Activated naive CD4-positive, alpha-beta T cell treated with anti-CD3 and anti-CD28 coated beads, Interleukin-2, amount 10 ng/mL, durations not matched to agents 7 days and 5 days (primary cell): ENCODE measurements at regions not wholly inside any gene's neighbourhood (a gene's known extent, or its start where the extent isn't known, plus 50 kb on each side); places are given as distances from the start of the nearest gene placed in this dataset.
A peak's percentile ranks its signal among the peaks of the same experiment; 100 is the strongest.
"Not testable (repeated sequence)": the region's sequence is repeated elsewhere in the genome, so short reads cannot be mapped to it uniquely, and the experiment has no call there.

Source experiments
- CTCF ChIA-PET: fragments of 350-600 bp; sonication (Branson Sonifier 250); formaldehyde crosslinking; loops from one replicate; lab custom pipeline; 2021; ENCODE audit warnings: antibody characterized with exemption; lab: Charles Lee
- DNase-seq: peaks from one replicate; pipeline ENCODE4 v3.0.0-alpha.2; 2020
- H3K27ac Mint-ChIP-seq: one replicate; pipeline ENCODE4 v1.8.0; 2021; ENCODE audit warnings: mild to moderate bottlenecking, moderate library complexity, mixed read lengths
- H3K27me3 Mint-ChIP-seq: one replicate; pipeline ENCODE4 v1.8.0; 2021; ENCODE audit warnings: mild to moderate bottlenecking, mixed read lengths
- H3K36me3 Mint-ChIP-seq: one replicate; pipeline ENCODE4 v1.8.0; 2021; ENCODE audit warnings: mixed read lengths
- H3K4me1 Mint-ChIP-seq: one replicate; pipeline ENCODE4 v1.8.0; 2021; ENCODE audit warnings: mixed read lengths
- H3K4me3 Mint-ChIP-seq: one replicate; pipeline ENCODE4 v1.8.0; 2021; ENCODE audit warnings: mild to moderate bottlenecking, moderate library complexity, mixed read lengths
- H3K9me3 Mint-ChIP-seq: one replicate; pipeline ENCODE4 v1.8.0; 2021; ENCODE audit warnings: mixed read lengths

DNA sequence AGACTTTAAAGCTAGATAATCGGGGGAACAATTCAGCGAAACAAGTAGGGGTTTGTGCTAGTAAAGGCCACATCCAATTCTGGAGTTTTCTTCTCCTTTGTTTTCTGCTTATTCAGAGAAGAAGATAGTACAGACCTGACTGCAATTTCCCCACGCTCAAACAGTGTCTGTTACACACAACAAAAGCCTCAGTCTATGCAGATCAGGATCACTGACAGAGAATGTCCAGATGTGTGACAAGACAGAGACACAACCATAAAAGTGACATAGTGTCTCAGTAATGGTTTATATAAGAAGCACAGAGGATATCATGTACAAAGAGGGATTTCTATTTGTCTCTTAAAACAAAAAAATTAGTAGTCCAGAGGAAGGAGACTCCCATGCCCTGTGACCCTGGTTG, 70.7 kb upstream of the GTF3A start:
- Mint-ChIP-seq H3K4me3 (no peak overlapping the region), H3K27me3 (peaks cover 18% of the 10 kb centered on the region), H3K4me1 (peaks cover 7% of the 10 kb centered on the region), H3K9me3 (peaks cover 2% of the 10 kb centered on the region), H3K36me3 (no peaks in the 10 kb centered on the region), H3K27ac (no peak overlapping the region)
- CTCF ChIA-PET: interaction anchor here (1.7 to 1.9 kb wide), 2 partner anchors 8 to 368 kb away, joined by 8 to 10 read pairs; no protein-coding TSS in a partner anchor
- no peak for DNase-seq

DNA sequence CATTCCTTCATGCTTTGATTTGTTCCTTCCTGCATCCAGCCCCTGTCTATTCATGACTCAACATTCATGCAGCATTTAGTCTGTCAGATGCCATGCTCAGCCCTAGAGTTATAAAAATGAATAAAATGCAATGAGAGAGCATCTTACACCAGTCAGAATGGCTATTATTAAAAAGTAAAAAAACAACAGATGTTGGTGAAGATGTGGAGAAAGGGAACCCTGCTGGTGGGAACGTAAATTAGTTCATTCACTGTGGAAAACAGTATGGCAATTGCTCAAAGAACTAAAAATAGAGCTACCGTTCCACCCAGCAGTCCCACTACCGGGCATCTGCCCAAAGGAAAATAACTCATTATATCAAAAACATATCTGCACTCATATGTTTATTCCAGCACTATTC, 70.0 kb upstream of the GTF3A start:
- Mint-ChIP-seq H3K4me3 (no peak overlapping the region), H3K4me1 (peaks cover 7% of the 10 kb centered on the region), H3K27ac (no peak overlapping the region), H3K9me3 (peaks cover 2% of the 10 kb centered on the region), H3K36me3 (no peaks in the 10 kb centered on the region), H3K27me3 (peaks cover 24% of the 10 kb centered on the region)
- DNase-seq: no peak
- CTCF ChIA-PET: interaction anchor here (1.7 kb wide), 1 partner anchor 369 kb away, joined by 8 read pairs; no protein-coding TSS in a partner anchor

- Mint-ChIP-seq H3K4me3 (no peak overlapping the region), H3K36me3 (no peaks in the 10 kb centered on the region), H3K4me1 (peaks cover 7% of the 10 kb centered on the region), H3K27ac (no peak overlapping the region), H3K9me3 (no peaks in the 10 kb centered on the region), H3K27me3 (peaks cover 25% of the 10 kb centered on the region)
- DNase-seq: no peak
- CTCF ChIA-PET: interaction anchor here (9.3 kb wide), 1 partner anchor 369 kb away, joined by 136 read pairs; no protein-coding TSS in a partner anchor
Observed at GRCh38 chr13:27355894-27356293, 68.5 kb upstream of the GTF3A start.

GRCh38 chr13:27358420-27358819, 66.0 kb upstream of the GTF3A start:
- Mint-ChIP-seq H3K27ac (no peak overlapping the region), H3K9me3 (no peaks in the 10 kb centered on the region), H3K4me3 (no peak overlapping the region), H3K4me1 (peaks cover 8% of the 10 kb centered on the region), H3K27me3 (peaks cover 45% of the 10 kb centered on the region), H3K36me3 (no peaks in the 10 kb centered on the region)
- CTCF ChIA-PET: interaction anchor here (0.6 to 9.3 kb wide), 10 partner anchors 13 to 595 kb away, joined by 3 to 136 read pairs (median 4); no protein-coding TSS in a partner anchor
- DNase-seq: no peak

- no peak overlapping the region for H3K27ac Mint-ChIP-seq
- peaks cover 49% of the 10 kb centered on the region for H3K27me3 Mint-ChIP-seq
- peaks cover 7% of the 10 kb centered on the region for H3K4me1 Mint-ChIP-seq
- DNase-seq: peak; percentile 78
- no peaks in the 10 kb centered on the region for H3K36me3 Mint-ChIP-seq
- no peaks in the 10 kb centered on the region for H3K9me3 Mint-ChIP-seq
- no peak overlapping the region for H3K4me3 Mint-ChIP-seq
- CTCF ChIA-PET: interaction anchor here (0.7 to 9.3 kb wide), 12 partner anchors 13 to 468 kb away, joined by 3 to 136 read pairs (median 4); no protein-coding TSS in a partner anchor
Observed at GRCh38 chr13:27359199-27359821, 65.1 kb upstream of the GTF3A start.

DNA sequence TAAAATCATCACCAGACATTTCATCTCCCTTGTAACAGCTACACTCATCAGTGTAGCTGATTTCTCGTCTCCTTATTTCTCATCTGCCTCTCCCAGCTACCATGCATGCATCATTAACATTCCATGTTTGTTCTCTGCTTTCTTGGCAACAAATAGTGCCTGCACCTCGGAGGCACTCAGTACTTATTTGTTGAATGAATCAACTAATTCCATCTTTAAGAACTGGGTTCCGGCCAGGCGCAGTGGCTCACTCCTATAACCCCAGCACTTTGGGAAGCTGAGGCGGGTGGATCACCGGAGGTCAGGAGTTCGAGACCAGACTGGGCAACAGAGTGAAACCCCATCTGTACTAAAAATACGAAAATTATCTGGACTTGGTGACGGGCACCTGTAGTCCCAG, 63.9 kb upstream of the GTF3A start:
- Mint-ChIP-seq H3K36me3 (no peaks in the 10 kb centered on the region), H3K27me3 (peaks cover 54% of the 10 kb centered on the region), H3K27ac (no peak overlapping the region), H3K4me3 (no peak overlapping the region), H3K9me3 (no peaks in the 10 kb centered on the region), H3K4me1 (peaks cover 7% of the 10 kb centered on the region)
- no peak for DNase-seq
- CTCF ChIA-PET: interaction anchor here (0.7 to 9.3 kb wide), 10 partner anchors 8 to 466 kb away, joined by 3 to 136 read pairs (median 6); no protein-coding TSS in a partner anchor

DNA sequence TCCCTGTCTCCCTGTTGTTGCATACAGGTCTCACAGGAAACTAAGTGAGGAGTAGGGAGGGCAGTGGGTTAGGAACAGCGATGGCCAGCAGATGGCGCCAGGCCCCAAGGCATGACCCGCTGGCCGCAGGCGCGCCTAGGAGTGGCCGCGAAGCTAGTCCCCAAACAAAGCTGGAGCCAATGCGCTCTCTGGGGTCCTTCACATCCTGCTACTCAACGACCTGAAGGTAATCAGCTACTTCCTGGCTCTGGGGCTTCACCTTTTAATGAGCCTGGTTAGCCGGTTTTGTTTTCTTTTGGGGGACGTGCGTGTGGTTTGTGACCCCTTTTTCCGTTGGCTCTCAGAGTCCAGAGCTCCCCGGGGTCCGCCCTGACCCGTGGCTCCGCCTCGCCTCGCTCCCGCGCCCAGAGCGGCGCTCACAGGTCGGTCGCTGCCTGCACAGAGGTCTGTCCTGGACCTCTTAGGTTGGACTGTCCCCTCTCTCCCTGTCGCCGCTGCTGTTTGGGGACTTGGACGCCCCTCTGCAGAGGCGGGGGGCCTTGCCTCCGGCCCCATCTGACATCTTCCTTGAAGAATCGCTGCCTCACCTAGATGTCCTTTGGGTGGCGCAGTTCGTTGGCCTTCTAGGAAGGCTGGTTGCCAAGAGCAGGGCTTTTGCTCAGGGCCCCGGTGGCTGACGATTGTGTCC, 62.2 kb upstream of the GTF3A start:
- H3K36me3 Mint-ChIP-seq: no peaks in the 10 kb centered on the region
- CTCF ChIA-PET: interaction anchor here (0.6 to 9.3 kb wide), 33 partner anchors 9 to 623 kb away, joined by 3 to 136 read pairs (median 4); partner anchors contain the start of gene RASL11A
- H3K4me3 Mint-ChIP-seq: no peak overlapping the region
- peaks cover 11% of the 10 kb centered on the region for H3K4me1 Mint-ChIP-seq
- peaks cover 59% of the 10 kb centered on the region for H3K27me3 Mint-ChIP-seq
- peak; percentile 85 for DNase-seq
- H3K27ac Mint-ChIP-seq: no peak overlapping the region
- no peaks in the 10 kb centered on the region for H3K9me3 Mint-ChIP-seq

GRCh38 chr13:27363637-27364036, 60.8 kb upstream of the GTF3A start:
- DNase-seq, H3K9me3 Mint-ChIP-seq, H3K27ac Mint-ChIP-seq, H3K36me3 Mint-ChIP-seq, H3K4me3 Mint-ChIP-seq: not testable (repeated sequence)
- CTCF ChIA-PET: interaction anchor here (0.6 to 9.3 kb wide), 4 partner anchors 15 to 463 kb away, joined by 5 to 136 read pairs (median 59); no protein-coding TSS in a partner anchor
- Mint-ChIP-seq H3K4me1 (peaks cover 11% of the 10 kb centered on the region), H3K27me3 (peaks cover 69% of the 10 kb centered on the region)

GRCh38 chr13:27367570-27367969, 56.8 kb upstream of the GTF3A start:
- Mint-ChIP-seq H3K9me3 (no peaks in the 10 kb centered on the region), H3K4me3 (no peak overlapping the region), H3K27ac (no peak overlapping the region), H3K27me3 (peaks cover 53% of the 10 kb centered on the region), H3K36me3 (no peaks in the 10 kb centered on the region), H3K4me1 (peaks cover 8% of the 10 kb centered on the region)
- CTCF ChIA-PET: interaction anchor here (0.5 to 7.7 kb wide), 4 partner anchors 10 to 616 kb away, joined by 3 to 100 read pairs (median 4); no protein-coding TSS in a partner anchor
- DNase-seq: no peak

DNA sequence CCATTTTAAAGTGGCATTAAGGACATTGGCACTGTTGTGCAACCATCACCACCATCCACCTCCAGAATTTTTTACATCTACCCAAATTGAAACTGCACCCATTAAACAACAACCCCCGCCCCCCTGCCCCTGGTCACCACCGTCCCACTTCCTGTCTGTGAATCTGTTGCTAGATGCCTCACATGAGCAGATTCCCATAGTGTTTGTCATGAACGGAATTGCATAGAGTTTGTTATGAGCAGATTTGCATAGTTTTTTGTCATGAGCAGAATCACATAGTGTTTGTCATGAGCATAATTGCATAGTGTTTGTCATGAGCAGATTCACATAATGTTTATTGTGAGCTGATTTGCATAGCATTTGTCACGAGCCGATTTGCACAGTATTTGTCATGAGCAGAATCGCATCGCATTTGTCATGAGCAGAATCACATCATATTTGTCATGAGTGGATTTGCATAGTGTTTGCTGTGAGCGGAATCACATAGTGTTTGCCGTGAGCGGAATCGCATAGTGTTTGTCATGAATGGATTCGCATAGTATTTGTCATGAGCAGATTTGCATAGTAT, 54.0 kb upstream of the GTF3A start:
- Mint-ChIP-seq H3K4me3 (no peak overlapping the region), H3K27me3 (peaks cover 53% of the 10 kb centered on the region), H3K36me3 (no peaks in the 10 kb centered on the region), H3K4me1 (peaks cover 11% of the 10 kb centered on the region), H3K9me3 (no peaks in the 10 kb centered on the region), H3K27ac (no peak overlapping the region)
- CTCF ChIA-PET: no interaction called here
- DNase-seq: no peak

DNA sequence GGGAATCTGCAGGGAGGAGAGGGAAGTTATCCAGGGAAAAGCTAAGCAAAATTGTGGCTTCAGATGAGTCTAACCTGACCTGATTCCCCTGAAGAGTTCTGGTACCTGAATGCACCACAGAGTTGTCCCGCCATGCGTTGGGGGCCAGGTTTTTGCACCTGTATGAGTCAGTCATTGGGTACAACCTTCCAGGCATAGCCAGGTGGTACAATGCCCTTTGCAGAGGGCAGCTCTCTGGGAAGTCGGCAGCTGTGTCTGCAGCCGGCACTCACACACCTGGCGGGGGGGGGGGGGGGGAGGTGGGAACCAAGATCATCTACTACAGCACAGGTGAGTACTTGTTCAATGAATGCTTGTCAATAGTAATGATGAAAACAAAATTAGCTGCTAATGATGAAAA, 52.5 kb upstream of the GTF3A start:
- Mint-ChIP-seq H3K4me1 (peaks cover 7% of the 10 kb centered on the region), H3K27me3 (peaks cover 50% of the 10 kb centered on the region), H3K4me3 (no peak overlapping the region), H3K36me3 (no peaks in the 10 kb centered on the region), H3K27ac (no peak overlapping the region), H3K9me3 (no peaks in the 10 kb centered on the region)
- DNase-seq: no peak
- CTCF ChIA-PET: interaction anchor here (1.0 to 10.4 kb wide), 5 partner anchors 10 to 467 kb away, joined by 3 to 165 read pairs (median 4); no protein-coding TSS in a partner anchor

GRCh38 chr13:27372896-27373295, 51.5 kb upstream of the GTF3A start:
- H3K27me3 Mint-ChIP-seq: peaks cover 40% of the 10 kb centered on the region
- no peak for DNase-seq
- H3K9me3 Mint-ChIP-seq: no peaks in the 10 kb centered on the region
- no peak overlapping the region for H3K4me3 Mint-ChIP-seq
- no peak overlapping the region for H3K27ac Mint-ChIP-seq
- CTCF ChIA-PET: interaction anchor here (1.0 to 10.4 kb wide), 7 partner anchors 11 to 602 kb away, joined by 3 to 165 read pairs (median 3); no protein-coding TSS in a partner anchor
- peaks cover 7% of the 10 kb centered on the region for H3K4me1 Mint-ChIP-seq
- H3K36me3 Mint-ChIP-seq: no peaks in the 10 kb centered on the region

- Mint-ChIP-seq H3K36me3 (no peaks in the 10 kb centered on the region), H3K9me3 (no peaks in the 10 kb centered on the region), H3K4me1 (peaks cover 7% of the 10 kb centered on the region), H3K27ac (no peak overlapping the region), H3K27me3 (peaks cover 40% of the 10 kb centered on the region), H3K4me3 (no peak overlapping the region)
- CTCF ChIA-PET: interaction anchor here (0.7 to 10.4 kb wide), 13 partner anchors 11 to 610 kb away, joined by 3 to 165 read pairs (median 3); no protein-coding TSS in a partner anchor
- DNase-seq: no peak
Observed at GRCh38 chr13:27374126-27374613, 50.2 kb upstream of the GTF3A start.
